ENCODE measurements at regions not wholly inside any gene's neighbourhood (a gene's known extent, or its start where the extent isn't known, plus 50 kb on each side); places are given as distances from the start of the nearest gene placed in this dataset.

DNA sequence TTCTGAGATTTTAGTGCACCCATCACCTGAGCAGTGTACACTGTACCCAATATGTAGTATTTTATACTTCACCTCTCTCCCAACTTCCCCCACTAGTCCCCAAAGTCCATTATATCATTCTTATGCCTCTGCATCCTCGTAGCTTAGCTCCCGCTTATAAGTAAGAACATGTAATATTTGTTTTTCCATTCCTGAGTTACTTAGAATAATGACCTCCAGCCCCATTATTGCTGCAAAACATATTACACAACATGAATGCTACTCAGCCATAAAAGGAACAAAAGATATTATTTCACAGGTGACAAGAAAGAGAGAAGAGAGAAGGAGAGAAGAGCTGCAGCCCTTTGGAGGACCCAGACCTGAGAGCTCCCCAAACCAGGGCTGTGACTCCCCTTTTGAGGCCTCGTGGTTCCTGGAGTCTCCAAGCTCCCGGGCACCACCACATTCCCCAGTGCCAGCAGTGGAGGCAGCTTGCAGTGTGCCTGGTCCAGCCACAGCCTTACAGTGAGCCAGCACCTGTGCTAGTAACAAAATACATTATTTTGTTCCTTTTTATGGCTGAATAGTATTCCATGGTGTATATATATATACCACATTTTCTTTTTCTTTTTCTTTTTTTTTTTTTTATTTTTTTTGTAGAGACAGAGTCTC is 194.5 kb upstream of the DAB2 start:
- no peak overlapping the region for H3K9ac ChIP-seq (ENCODE audit: control insufficient read depth, extremely low read depth, insufficient read depth, low read length)
- H3K27ac ChIP-seq (ENCODE audit: control insufficient read depth, insufficient read depth, low read length): no peak overlapping the region
- H4K20me1 ChIP-seq (ENCODE audit: control insufficient read depth, extremely low read depth, insufficient read depth, low read length): no peaks in the 10 kb centered on the region
- H3K4me2 ChIP-seq (ENCODE audit: control insufficient read depth, extremely low read depth, insufficient read depth, low read depth, low read length): no peak overlapping the region
- H3K9me1 ChIP-seq (ENCODE audit: control insufficient read depth, extremely low read depth, insufficient read depth, low read length): no peaks in the 10 kb centered on the region
- H3K4me3 ChIP-seq (ENCODE audit: control insufficient read depth in 2 of 3, extremely low read depth in 1 of 3, insufficient read depth in 2 of 3, low read depth in 1 of 3, low read length in 3 of 3): no peak overlapping the region
- no peaks in the 10 kb centered on the region for H3K79me2 ChIP-seq (ENCODE audit: control insufficient read depth, insufficient read depth, low read length)
- dilution Hi-C loops (cut with MboI; ENCODE audit: extremely low pct_ligation_motif_present, low sequenced_read_pairs): no loop called here
- no peaks in the 10 kb centered on the region for H3K9me3 ChIP-seq (ENCODE audit: control insufficient read depth, low read depth, low read length)
- FAIRE-seq (no peak), DNase-seq (ENCODE audit: low read depth, low spot score) (no peak)
- H2AFZ ChIP-seq (ENCODE audit: control insufficient read depth, low read length): no peak overlapping the region
- H3K27me3 ChIP-seq (ENCODE audit: control insufficient read depth, extremely low read depth, insufficient read depth, low read length): no peaks in the 10 kb centered on the region
- H3K36me3 ChIP-seq (ENCODE audit: control insufficient read depth in 2 of 2, extremely low read depth in 1 of 2, insufficient read depth in 2 of 2, low read length in 2 of 2): no peaks in the 10 kb centered on the region
- peaks cover 1% of the 10 kb centered on the region for H3K4me1 ChIP-seq (ENCODE audit: control insufficient read depth, extremely low read depth, insufficient read depth, low read length)
- TF ChIP-seq, protein P1, sequence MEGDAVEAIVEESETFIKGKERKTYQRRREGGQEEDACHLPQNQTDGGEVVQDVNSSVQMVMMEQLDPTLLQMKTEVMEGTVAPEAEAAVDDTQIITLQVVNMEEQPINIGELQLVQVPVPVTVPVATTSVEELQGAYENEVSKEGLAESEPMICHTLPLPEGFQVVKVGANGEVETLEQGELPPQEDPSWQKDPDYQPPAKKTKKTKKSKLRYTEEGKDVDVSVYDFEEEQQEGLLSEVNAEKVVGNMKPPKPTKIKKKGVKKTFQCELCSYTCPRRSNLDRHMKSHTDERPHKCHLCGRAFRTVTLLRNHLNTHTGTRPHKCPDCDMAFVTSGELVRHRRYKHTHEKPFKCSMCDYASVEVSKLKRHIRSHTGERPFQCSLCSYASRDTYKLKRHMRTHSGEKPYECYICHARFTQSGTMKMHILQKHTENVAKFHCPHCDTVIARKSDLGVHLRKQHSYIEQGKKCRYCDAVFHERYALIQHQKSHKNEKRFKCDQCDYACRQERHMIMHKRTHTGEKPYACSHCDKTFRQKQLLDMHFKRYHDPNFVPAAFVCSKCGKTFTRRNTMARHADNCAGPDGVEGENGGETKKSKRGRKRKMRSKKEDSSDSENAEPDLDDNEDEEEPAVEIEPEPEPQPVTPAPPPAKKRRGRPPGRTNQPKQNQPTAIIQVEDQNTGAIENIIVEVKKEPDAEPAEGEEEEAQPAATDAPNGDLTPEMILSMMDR (optimal IDR thresholded peaks at IDR 0.05 in 1 of 3, IDR thresholded peaks at IDR 0.05 in 1 of 3, conservative IDR thresholded peaks at IDR 0.05 in 1 of 3; ENCODE audit: extremely low read depth in 1 of 3, insufficient read depth in 2 of 3, low read length in 3 of 3): no peak
- no peak for TF ChIP-seq EZH2 (IDR thresholded peaks at IDR 0.05; ENCODE audit: low read length)

GRCh38 chr5:39618391-39618790 is 193.6 kb upstream of the DAB2 start:
- Histone ChIP-seq H2AFZ (ENCODE audit: control insufficient read depth, low read length) (no peak overlapping the region), H3K4me1 (ENCODE audit: control insufficient read depth, extremely low read depth, insufficient read depth, low read length) (no peaks in the 10 kb centered on the region), H3K9me3 (ENCODE audit: control insufficient read depth, low read depth, low read length) (no peaks in the 10 kb centered on the region), H3K79me2 (ENCODE audit: control insufficient read depth, insufficient read depth, low read length) (no peaks in the 10 kb centered on the region), H3K27me3 (ENCODE audit: control insufficient read depth, extremely low read depth, insufficient read depth, low read length) (no peaks in the 10 kb centered on the region), H4K20me1 (ENCODE audit: control insufficient read depth, extremely low read depth, insufficient read depth, low read length) (no peaks in the 10 kb centered on the region), H3K9ac (ENCODE audit: control insufficient read depth, extremely low read depth, insufficient read depth, low read length) (no peak overlapping the region), H3K4me3 (ENCODE audit: control insufficient read depth in 2 of 3, extremely low read depth in 1 of 3, insufficient read depth in 2 of 3, low read depth in 1 of 3, low read length in 3 of 3) (no peak overlapping the region), H3K27ac (ENCODE audit: control insufficient read depth, insufficient read depth, low read length) (no peak overlapping the region), H3K9me1 (ENCODE audit: control insufficient read depth, extremely low read depth, insufficient read depth, low read length) (no peaks in the 10 kb centered on the region), H3K36me3 (ENCODE audit: control insufficient read depth in 2 of 2, extremely low read depth in 1 of 2, insufficient read depth in 2 of 2, low read length in 2 of 2) (no peaks in the 10 kb centered on the region), H3K4me2 (ENCODE audit: control insufficient read depth, extremely low read depth, insufficient read depth, low read depth, low read length) (no peak overlapping the region)
- dilution Hi-C loops (cut with MboI; ENCODE audit: extremely low pct_ligation_motif_present, low sequenced_read_pairs): no loop called here
- FAIRE-seq (no peak), DNase-seq (ENCODE audit: low read depth, low spot score) (no peak)
- TF ChIP-seq EZH2 (IDR thresholded peaks at IDR 0.05; ENCODE audit: low read length): no peak
- TF ChIP-seq, protein P1 (optimal IDR thresholded peaks at IDR 0.05 in 1 of 3, IDR thresholded peaks at IDR 0.05 in 1 of 3, conservative IDR thresholded peaks at IDR 0.05 in 1 of 3; ENCODE audit: extremely low read depth in 1 of 3, insufficient read depth in 2 of 3, low read length in 3 of 3): no peak
